ENCODE measurements at regions not wholly inside any gene's neighbourhood (a gene's known extent, or its start where the extent isn't known, plus 50 kb on each side); places are given as distances from the start of the nearest gene placed in this dataset.

DNA sequence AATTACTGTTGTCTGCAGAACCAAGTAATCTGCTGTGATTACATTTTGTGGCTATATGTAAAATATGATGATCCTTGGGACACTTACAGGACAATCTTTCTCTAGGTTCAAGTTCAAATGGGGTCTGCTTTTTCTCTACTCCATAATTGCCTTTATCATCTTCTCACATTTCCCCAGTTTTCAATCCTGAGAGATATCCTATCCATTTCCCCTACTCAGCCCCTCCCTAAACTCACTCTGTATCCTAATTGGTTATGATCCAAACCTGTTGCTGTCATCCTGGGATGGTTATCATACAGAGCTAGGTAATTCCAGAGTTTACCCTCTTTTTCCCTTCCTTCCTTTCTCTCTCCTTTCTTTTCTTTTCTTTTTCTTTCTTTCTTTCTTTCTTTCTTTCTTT lies 100.5 kb upstream of the ELAC2 start:
- H3K4me1 ChIP-seq (ENCODE audit: insufficient read depth, low read length, poor library complexity, severe bottlenecking) = no peaks in the 10 kb centered on the region
- H3K36me3 ChIP-seq (ENCODE audit: insufficient read depth, low read length, poor library complexity, severe bottlenecking) = no peaks in the 10 kb centered on the region
- no peak for TF ChIP-seq CTCF (conservative IDR thresholded peaks at IDR 0.05; ENCODE audit: low read depth, low read length)
- no peak for TF ChIP-seq EZH2 (IDR thresholded peaks at IDR 0.05; ENCODE audit: borderline replicate concordance, low read depth, low read length, poor library complexity, severe bottlenecking)
- ChIA-PET POLR2A (ENCODE audit: low non-redundant PET) (no interaction called here), CTCF (no interaction called here)
- DNase-seq (ENCODE audit: low spot score) = no peak
- no peaks in the 10 kb centered on the region for H3K27me3 ChIP-seq (replicated peaks; ENCODE audit: insufficient read depth, low read depth, low read length, poor library complexity)
- no TSS peak for BruUV-seq (replicated peaks)
- no peak overlapping the region for H3K4me3 ChIP-seq (ENCODE audit: low read depth, low read length, poor library complexity, severe bottlenecking)
- intact Hi-C loops (cut with micrococcal nuclease; ENCODE audit: unreplicated experiment) = no loop called here
- no peaks in the 10 kb centered on the region for H3K9me3 ChIP-seq (ENCODE audit: low read depth, low read length, poor library complexity, severe bottlenecking)
- no peak overlapping the region for H3K27ac ChIP-seq (ENCODE audit: low read depth, low read length, poor library complexity, severe bottlenecking)

- no peak overlapping the region for H3K4me3 ChIP-seq (ENCODE audit: low read depth, low read length, poor library complexity, severe bottlenecking)
- ChIA-PET POLR2A (ENCODE audit: low non-redundant PET) (no interaction called here), CTCF (no interaction called here)
- TF ChIP-seq CTCF (conservative IDR thresholded peaks at IDR 0.05; ENCODE audit: low read depth, low read length) (no peak), EZH2 (IDR thresholded peaks at IDR 0.05; ENCODE audit: borderline replicate concordance, low read depth, low read length, poor library complexity, severe bottlenecking) (no peak)
- no TSS peak for BruUV-seq (replicated peaks)
- intact Hi-C loops (cut with micrococcal nuclease; ENCODE audit: unreplicated experiment) = no loop called here
- no peaks in the 10 kb centered on the region for H3K36me3 ChIP-seq (ENCODE audit: insufficient read depth, low read length, poor library complexity, severe bottlenecking)
- H3K9me3 ChIP-seq (ENCODE audit: low read depth, low read length, poor library complexity, severe bottlenecking) = no peaks in the 10 kb centered on the region
- no peak overlapping the region for H3K27ac ChIP-seq (ENCODE audit: low read depth, low read length, poor library complexity, severe bottlenecking)
- H3K4me1 ChIP-seq (ENCODE audit: insufficient read depth, low read length, poor library complexity, severe bottlenecking) = no peaks in the 10 kb centered on the region
- H3K27me3 ChIP-seq (replicated peaks; ENCODE audit: insufficient read depth, low read depth, low read length, poor library complexity) = no peaks in the 10 kb centered on the region
- DNase-seq (ENCODE audit: low spot score) = no peak
Measured at GRCh38 chr17:13117616-13118015, 99.8 kb upstream of the ELAC2 start.

DNA sequence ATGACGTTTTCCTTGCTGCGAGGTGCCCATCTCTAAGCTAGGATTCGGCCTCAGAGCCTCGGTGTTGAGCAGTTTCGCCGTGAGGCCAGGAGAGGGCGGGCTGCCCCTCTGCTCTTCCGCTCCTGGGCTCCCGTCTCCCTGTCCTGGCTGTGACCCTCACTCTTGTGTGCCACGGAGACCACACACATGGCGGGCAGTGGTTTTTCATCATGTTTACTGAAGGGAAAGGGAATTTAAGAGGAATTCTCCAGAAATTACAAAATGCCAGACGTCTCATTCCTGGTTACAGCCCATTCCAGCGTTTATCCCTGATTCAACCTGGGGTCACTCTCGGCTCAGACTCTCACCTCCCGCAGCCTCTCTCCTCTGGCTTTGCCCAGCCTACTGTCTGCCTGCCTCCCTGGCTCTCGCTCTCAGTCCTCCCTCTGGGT lies 96.8 kb upstream of the ELAC2 start:
- DNase-seq (ENCODE audit: low spot score) = peak; percentile 48
- CTCF ChIA-PET = interaction anchor here (0.6 kb wide), 1 partner anchor 121 kb away, joined by 6 read pairs; no protein-coding TSS in a partner anchor
- H3K9me3 ChIP-seq (ENCODE audit: low read depth, low read length, poor library complexity, severe bottlenecking) = no peaks in the 10 kb centered on the region
- POLR2A ChIA-PET (ENCODE audit: low non-redundant PET) = no interaction called here
- no peaks in the 10 kb centered on the region for H3K36me3 ChIP-seq (ENCODE audit: insufficient read depth, low read length, poor library complexity, severe bottlenecking)
- intact Hi-C loops (cut with micrococcal nuclease; ENCODE audit: unreplicated experiment) = no loop called here
- no peak overlapping the region for H3K4me3 ChIP-seq (ENCODE audit: low read depth, low read length, poor library complexity, severe bottlenecking)
- no peak overlapping the region for H3K27ac ChIP-seq (ENCODE audit: low read depth, low read length, poor library complexity, severe bottlenecking)
- H3K4me1 ChIP-seq (ENCODE audit: insufficient read depth, low read length, poor library complexity, severe bottlenecking) = no peaks in the 10 kb centered on the region
- no peaks in the 10 kb centered on the region for H3K27me3 ChIP-seq (replicated peaks; ENCODE audit: insufficient read depth, low read depth, low read length, poor library complexity)
- no TSS peak for BruUV-seq (replicated peaks)
- no peak for TF ChIP-seq EZH2 (IDR thresholded peaks at IDR 0.05; ENCODE audit: borderline replicate concordance, low read depth, low read length, poor library complexity, severe bottlenecking)
- peak; percentile 72 for TF ChIP-seq CTCF (conservative IDR thresholded peaks at IDR 0.05; ENCODE audit: low read depth, low read length)

Measured in A673 (cell line).